Right lobe of liver (tissue), 4 donors: ENCODE measurements at regions not wholly inside any gene's neighbourhood (a gene's known extent, or its start where the extent isn't known, plus 50 kb on each side); places are given as distances from the start of the nearest gene placed in this dataset.

Source experiments
- CTCF ChIP-seq, 4 donors: fragments of 200-600 bp in 3 of 4; fragments of 450-650 bp in 1 of 4; IDR thresholded peaks; one replicate each; pipeline versions ENCODE4 v1.5.1 to v1.8.0; 2016 to 2022; ENCODE audit warnings: antibody characterized with exemption in 4 of 4, mild to moderate bottlenecking in 2 of 4
- POLR2A ChIP-seq: fragments of 450-650 bp; IDR thresholded peaks from one replicate; pipeline ENCODE4 v1.6.1; 2017; ENCODE audit warnings: antibody characterized with exemption, mild to moderate bottlenecking
- donor health status: DM: no; HTN: no; CAD: no.
- donor health status: DM: no; HTN: no; CAD: no.
- donor health status: DM: no; HTN: yes; CAD: no.

DNA sequence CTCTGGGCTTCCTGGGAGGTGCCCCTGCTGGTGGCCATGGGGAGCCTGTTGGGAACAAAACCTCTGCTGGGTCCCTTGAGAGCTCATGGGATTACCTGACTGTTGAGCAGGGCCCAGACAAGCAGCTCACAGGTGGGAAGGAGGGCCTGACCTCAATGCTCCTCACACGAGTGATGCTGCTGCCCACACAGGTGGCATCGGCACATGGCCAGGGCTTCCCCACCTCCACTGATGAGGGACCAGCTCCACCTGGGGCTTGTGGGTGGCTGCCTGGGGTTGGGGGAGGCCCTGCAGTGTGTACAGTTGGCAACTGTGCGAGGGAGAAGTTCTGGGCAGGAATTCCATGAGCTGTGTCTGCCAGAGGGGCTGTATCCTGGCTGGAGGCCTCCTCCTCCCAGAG is 87.8 kb upstream of the NLRP1 start:
- no peak for TF ChIP-seq CTCF (IDR thresholded peaks at IDR 0.05)
- TF ChIP-seq POLR2A: no peak
